B cell (primary cell): ENCODE measurements at regions not wholly inside any gene's neighbourhood (a gene's known extent, or its start where the extent isn't known, plus 50 kb on each side); places are given as distances from the start of the nearest gene placed in this dataset.

Experiments
- ATAC-seq: fragments of 200-7000 bp; cut with Tn5 transposase; one replicate; pipeline ENCODE4 v1.10.0; 2021; ENCODE audit warnings: low read depth, mild to moderate bottlenecking, moderate number of reproducible peaks, moderate library complexity
- CTCF ChIA-PET: fragments of 350-600 bp; sonication (Branson Sonifier 250); formaldehyde crosslinking; loops from one replicate; lab custom pipeline; 2021; ENCODE audit warnings: antibody characterized with exemption, inconsistent platforms; lab: Charles Lee
- POLR2A ChIA-PET: fragments of 350-600 bp; sonication (Branson Sonifier 250); formaldehyde crosslinking; loops from one replicate; lab custom pipeline; 2021; ENCODE audit warnings: antibody characterized with exemption; lab: Charles Lee
- DNase-seq: peaks from one replicate; pipeline ENCODE4 v3.0.0; 2013
- H2AFZ ChIP-seq: 2 replicates; pipeline ENCODE4 v1.6.1; 2012; ENCODE audit warnings: mild to moderate bottlenecking, low read depth, low read length; ENCODE audit not compliant: insufficient read depth, poor library complexity, severe bottlenecking
- H3K27ac ChIP-seq, 2 donors: 1 replicate in 1 of 2; 2 replicates in 1 of 2; pipeline ENCODE4 v1.5.1; 2012 to 2013; ENCODE audit warnings: low read length in 2 of 2, mild to moderate bottlenecking in 2 of 2, moderate library complexity in 1 of 2
- H3K27me3 ChIP-seq, 4 experiments: fragments of 200-600 bp in 1 of 4; sonication (generic) in 1 of 4; replicated peaks in 1 of 4; 1 replicate in 2 of 4; 2 replicates in 2 of 4; pipeline versions ENCODE4 v1.6.1 to v1.7.0; 2013 to 2016; ENCODE audit warnings: low read length in 3 of 4, mild to moderate bottlenecking in 2 of 4, mixed read lengths in 1 of 4, moderate library complexity in 1 of 4; ENCODE audit not compliant: insufficient read depth in 4 of 4, control insufficient read depth in 3 of 4; ENCODE audit errors: control extremely low read depth in 1 of 4
- H3K36me3 ChIP-seq, 2 experiments: replicated peaks in 1 of 2; 1 replicate in 1 of 2; 2 replicates in 1 of 2; pipeline versions ENCODE4 v1.6.1 to v1.7.1; 2013; ENCODE audit warnings: low read length in 1 of 2; ENCODE audit not compliant: insufficient read depth in 2 of 2, control insufficient read depth in 1 of 2; ENCODE audit errors: control extremely low read depth in 1 of 2, extremely low read depth in 1 of 2
- H3K4me1 ChIP-seq, 2 donors: fragments of 200-600 bp in 1 of 2; sonication (generic) in 1 of 2; 1 replicate in 1 of 2; 2 replicates in 1 of 2; pipeline versions ENCODE4 v1.5.1 to v1.6.1; 2013 to 2017; ENCODE audit warnings: low read length in 2 of 2; ENCODE audit not compliant: control insufficient read depth in 2 of 2, insufficient read depth in 2 of 2
- H3K4me2 ChIP-seq: replicated peaks from 2 replicates; pipeline ENCODE3; 2012; ENCODE audit warnings: mild to moderate bottlenecking, low read depth, low read length; ENCODE audit not compliant: poor library complexity, severe bottlenecking
- H3K4me3 ChIP-seq, 5 experiments: fragments of 200-600 bp in 1 of 5; sonication (generic) in 1 of 5; 1 replicate in 3 of 5; 2 replicates in 2 of 5; pipeline versions ENCODE4 v1.5.1 to v1.7.0; 2011 to 2016; ENCODE audit warnings: low read length in 4 of 5, mild to moderate bottlenecking in 4 of 5, low read depth in 2 of 5, control low read depth in 1 of 5, moderate library complexity in 1 of 5; ENCODE audit not compliant: insufficient read depth in 1 of 5; ENCODE audit errors: control extremely low read depth in 1 of 5, extremely low read depth in 1 of 5
- H3K79me2 ChIP-seq: fragments of 200-600 bp; sonication (generic); one replicate; pipeline ENCODE4 v1.6.0; 2016; ENCODE audit warnings: low read length; ENCODE audit not compliant: control insufficient read depth, insufficient read depth
- H3K9ac ChIP-seq: fragments of 200-600 bp; sonication (generic); 2 replicates; pipeline ENCODE4 v1.6.1; 2017; ENCODE audit warnings: mild to moderate bottlenecking, low read length, moderate library complexity
- H3K9me3 ChIP-seq, 3 donors: one replicate each; pipeline versions ENCODE4 v1.6.1 to v1.7.1; 2013; ENCODE audit warnings: low read length in 2 of 3; ENCODE audit not compliant: control insufficient read depth in 2 of 3, insufficient read depth in 1 of 3; ENCODE audit errors: control extremely low read depth in 1 of 3
- H4K20me1 ChIP-seq: 2 replicates; pipeline ENCODE4 v1.6.0; 2012; ENCODE audit warnings: mild to moderate bottlenecking, low read length; ENCODE audit not compliant: insufficient read depth, control insufficient read depth, poor library complexity, severe bottlenecking
- H3K27ac Mint-ChIP-seq: one replicate; pipeline ENCODE4 v1.8.0; 2021; ENCODE audit warnings: mixed read lengths
- H3K27me3 Mint-ChIP-seq: one replicate; pipeline ENCODE4 v1.8.0; 2021; ENCODE audit warnings: mixed read lengths
- H3K4me1 Mint-ChIP-seq: one replicate; pipeline ENCODE4 v1.8.0; 2021; ENCODE audit warnings: mixed read lengths
- H3K4me3 Mint-ChIP-seq: one replicate; pipeline ENCODE4 v1.8.0; 2021; ENCODE audit warnings: mixed read lengths
- H3K9me3 Mint-ChIP-seq: one replicate; pipeline ENCODE4 v1.8.0; 2022; ENCODE audit warnings: mixed read lengths; ENCODE audit not compliant: insufficient read depth
- EZH2 ChIP-seq: IDR thresholded peaks from 2 replicates; pipeline ENCODE4 v1.6.1; 2012; ENCODE audit warnings: borderline replicate concordance, low read depth, mild to moderate bottlenecking, moderate library complexity, low read length; ENCODE audit not compliant: insufficient read depth, poor library complexity, severe bottlenecking
- WGBS: methylation state at CpG from one replicate; pipeline ENCODE4 v1.1.5; 2013; ENCODE audit warnings: missing lambda C conversion rate; ENCODE audit not compliant: insufficient coverage; 5-methylcytosine and 5-hydroxymethylcytosine counted together
- intact Hi-C: fragments of 100-400 bp; cut with micrococcal nuclease; formaldehyde crosslinking; loops from one replicate; pipeline ENCODE4 v1.10.0; 2022
- TF ChIP-seq, protein P1 (sequence below): fragments of 200-600 bp; IDR thresholded peaks from one replicate; pipeline ENCODE4 v1.8.0; 2022; ENCODE audit warnings: antibody characterized with exemption, mild to moderate bottlenecking

DNA sequence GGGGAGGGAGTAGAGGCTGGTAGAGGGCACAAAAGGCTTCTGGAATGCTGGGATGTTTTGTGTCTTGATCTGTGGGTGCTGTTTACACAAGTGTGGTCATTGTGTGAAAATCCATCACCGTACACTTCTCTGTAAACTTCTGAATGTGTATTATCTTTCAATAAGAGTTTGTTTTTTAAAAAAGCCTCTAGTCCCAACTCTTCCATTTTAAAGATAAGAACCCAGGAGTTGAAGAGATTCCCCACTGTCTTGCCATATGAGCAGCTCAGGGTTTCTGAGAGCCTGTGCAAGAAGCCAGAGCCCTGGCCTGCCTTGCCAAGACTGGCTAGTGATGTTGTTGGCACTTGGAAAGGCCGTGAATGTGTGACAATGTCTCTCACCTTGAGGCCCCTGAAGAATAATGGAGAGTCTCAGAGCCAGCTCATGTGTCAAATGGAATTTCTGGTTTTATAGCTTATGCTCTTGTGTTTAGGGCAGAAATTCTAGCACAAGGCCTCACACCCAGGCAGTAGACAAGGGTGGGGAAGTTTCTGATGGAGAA lies 57.5 kb upstream of the NPAS1 start:
- no peaks in the 10 kb centered on the region for H3K9me3 Mint-ChIP-seq
- POLR2A ChIA-PET: no interaction called here
- Histone ChIP-seq H4K20me1 (peaks cover 39% of the 10 kb centered on the region), H3K9ac (no peak overlapping the region), H3K79me2 (peaks cover 42% of the 10 kb centered on the region), H3K9me3 (no peaks in the 10 kb centered on the region), H3K36me3 (peaks cover 1 to 4% of the 10 kb centered on the region in 2 experiments), H3K4me3 (no peak overlapping the region), H2AFZ (no peak overlapping the region), H3K4me1 (peaks cover 0 to 5% of the 10 kb centered on the region in 2 donors), H3K4me2 (no peak overlapping the region), H3K27me3 (no peaks in the 10 kb centered on the region), H3K27ac (no peak overlapping the region)
- ATAC-seq: no peak
- H3K27ac Mint-ChIP-seq: no peak overlapping the region
- H3K4me3 Mint-ChIP-seq: no peak overlapping the region
- intact Hi-C loops: no loop called here
- no peaks in the 10 kb centered on the region for H3K4me1 Mint-ChIP-seq
- H3K27me3 Mint-ChIP-seq: no peaks in the 10 kb centered on the region
- TF ChIP-seq EZH2: no peak
- TF ChIP-seq, protein P1, sequence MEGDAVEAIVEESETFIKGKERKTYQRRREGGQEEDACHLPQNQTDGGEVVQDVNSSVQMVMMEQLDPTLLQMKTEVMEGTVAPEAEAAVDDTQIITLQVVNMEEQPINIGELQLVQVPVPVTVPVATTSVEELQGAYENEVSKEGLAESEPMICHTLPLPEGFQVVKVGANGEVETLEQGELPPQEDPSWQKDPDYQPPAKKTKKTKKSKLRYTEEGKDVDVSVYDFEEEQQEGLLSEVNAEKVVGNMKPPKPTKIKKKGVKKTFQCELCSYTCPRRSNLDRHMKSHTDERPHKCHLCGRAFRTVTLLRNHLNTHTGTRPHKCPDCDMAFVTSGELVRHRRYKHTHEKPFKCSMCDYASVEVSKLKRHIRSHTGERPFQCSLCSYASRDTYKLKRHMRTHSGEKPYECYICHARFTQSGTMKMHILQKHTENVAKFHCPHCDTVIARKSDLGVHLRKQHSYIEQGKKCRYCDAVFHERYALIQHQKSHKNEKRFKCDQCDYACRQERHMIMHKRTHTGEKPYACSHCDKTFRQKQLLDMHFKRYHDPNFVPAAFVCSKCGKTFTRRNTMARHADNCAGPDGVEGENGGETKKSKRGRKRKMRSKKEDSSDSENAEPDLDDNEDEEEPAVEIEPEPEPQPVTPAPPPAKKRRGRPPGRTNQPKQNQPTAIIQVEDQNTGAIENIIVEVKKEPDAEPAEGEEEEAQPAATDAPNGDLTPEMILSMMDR: no peak
- CTCF ChIA-PET: no interaction called here
- no peak for DNase-seq
- 100% methylated on average over 1 of the region's 2 CpGs for WGBS

DNA sequence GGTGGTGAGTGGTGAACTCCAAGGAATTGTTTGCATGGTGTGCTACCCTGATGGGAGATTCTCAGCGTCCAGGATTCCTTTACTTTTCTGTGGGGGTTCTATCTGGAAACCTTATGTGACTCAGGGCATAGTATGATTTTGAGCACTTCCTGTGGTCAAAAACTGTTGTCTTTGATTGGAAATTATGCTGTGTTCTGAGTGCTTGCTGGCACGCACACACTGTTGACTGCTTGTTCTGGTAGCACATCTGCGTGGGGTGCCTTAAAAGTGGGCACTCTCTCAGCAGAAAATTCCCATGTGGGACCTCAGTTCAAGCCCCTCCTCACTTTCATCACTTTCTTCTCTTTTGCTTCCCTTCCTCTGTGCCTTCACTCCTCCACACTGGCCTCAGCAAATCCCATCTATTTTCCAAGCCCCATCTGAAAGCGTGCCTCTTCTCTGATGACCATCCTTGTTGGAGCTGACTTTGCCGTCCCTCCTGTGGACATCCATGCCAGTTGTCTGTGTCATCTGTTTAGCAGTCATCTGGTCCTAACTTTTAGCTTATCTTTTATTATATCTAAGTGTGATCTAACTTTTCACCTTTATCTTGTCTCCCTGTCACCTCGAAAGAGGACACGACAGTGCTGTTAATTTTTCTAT lies 56.4 kb upstream of the NPAS1 start:
- Histone ChIP-seq H3K27me3 (no peaks in the 10 kb centered on the region), H3K36me3 (peaks cover 1 to 11% of the 10 kb centered on the region in 2 experiments), H3K4me2 (no peak overlapping the region), H3K9me3 (no peaks in the 10 kb centered on the region), H3K4me3 (no peak overlapping the region), H3K9ac (no peak overlapping the region), H2AFZ (no peak overlapping the region), H3K4me1 (peaks cover 0 to 12% of the 10 kb centered on the region in 2 donors), H4K20me1 (peaks cover 31% of the 10 kb centered on the region), H3K79me2 (peaks cover 39% of the 10 kb centered on the region), H3K27ac (no peak overlapping the region)
- ATAC-seq (no peak), DNase-seq (no peak)
- ChIA-PET POLR2A (no interaction called here), CTCF (no interaction called here)
- no peaks in the 10 kb centered on the region for H3K9me3 Mint-ChIP-seq
- intact Hi-C loops: no loop called here
- no peak overlapping the region for H3K4me3 Mint-ChIP-seq
- H3K27me3 Mint-ChIP-seq: no peaks in the 10 kb centered on the region
- no peak overlapping the region for H3K27ac Mint-ChIP-seq
- WGBS: 91% methylated on average over 4 of the region's 7 CpGs
- H3K4me1 Mint-ChIP-seq: no peaks in the 10 kb centered on the region
- no peak for TF ChIP-seq EZH2
- TF ChIP-seq, protein P1: no peak
